HG03039 (cell line): ENCODE measurements at regions not wholly inside any gene's neighbourhood (a gene's known extent, or its start where the extent isn't known, plus 50 kb on each side); places are given as distances from the start of the nearest gene placed in this dataset.

Source experiments
- ATAC-seq: cut with Tn5 transposase; IDR thresholded peaks from one replicate; pipeline ENCODE4 v1.9.1; 2021; ENCODE audit warnings: mild to moderate bottlenecking, moderate library complexity; ENCODE audit not compliant: unreplicated experiment

GRCh38 chr12:126607157-126607556, 1541.9 kb downstream of the AACS start:
- ATAC-seq: no peak

- no peak for ATAC-seq
These were observed 1542.6 kb downstream of the AACS start for GRCh38 chr12:126607867-126608266.

- ATAC-seq: no peak
These were observed 1543.5 kb downstream of the AACS start for GRCh38 chr12:126608607-126609175.

GRCh38 chr12:126616441-126616840, 1551.2 kb downstream of the AACS start:
- ATAC-seq: no peak

- ATAC-seq: no peak
These were observed 1552.1 kb downstream of the AACS start for GRCh38 chr12:126617312-126617711.

- no peak for ATAC-seq
These were observed 1562.4 kb downstream of the AACS start for GRCh38 chr12:126627596-126627995.

GRCh38 chr12:126636821-126637220, 1571.6 kb downstream of the AACS start:
- ATAC-seq: no peak

GRCh38 chr12:126644236-126645020, 1579.2 kb downstream of the AACS start:
- ATAC-seq: no peak

GRCh38 chr12:126648074-126648473, 1582.8 kb downstream of the AACS start:
- no peak for ATAC-seq

- no peak for ATAC-seq
These were observed 1585.9 kb downstream of the AACS start for GRCh38 chr12:126651133-126651532.

GRCh38 chr12:126663304-126664094, 1598.3 kb downstream of the AACS start:
- no peak for ATAC-seq

GRCh38 chr12:126667339-126667738, 1599.6 kb upstream of the TMEM132C start:
- ATAC-seq: no peak

GRCh38 chr12:126668538-126668937, 1598.4 kb upstream of the TMEM132C start:
- no peak for ATAC-seq

GRCh38 chr12:126668961-126669360, 1598.0 kb upstream of the TMEM132C start:
- ATAC-seq: no peak

GRCh38 chr12:126676434-126676833, 1590.5 kb upstream of the TMEM132C start:
- no peak for ATAC-seq

GRCh38 chr12:126681676-126682075, 1585.3 kb upstream of the TMEM132C start:
- no peak for ATAC-seq

- ATAC-seq: no peak
These were observed 1582.3 kb upstream of the TMEM132C start for GRCh38 chr12:126684703-126685102.

- ATAC-seq: no peak
These were observed 1581.3 kb upstream of the TMEM132C start for GRCh38 chr12:126685636-126686035.

- no peak for ATAC-seq
These were observed 1578.4 kb upstream of the TMEM132C start for GRCh38 chr12:126688556-126688955.

GRCh38 chr12:126700096-126700495, 1566.9 kb upstream of the TMEM132C start:
- ATAC-seq: no peak

GRCh38 chr12:126704609-126705008, 1562.4 kb upstream of the TMEM132C start:
- ATAC-seq: no peak

- no peak for ATAC-seq
These were observed 1560.7 kb upstream of the TMEM132C start for GRCh38 chr12:126706300-126706699.
